ENCODE measurements at regions not wholly inside any gene's neighbourhood (a gene's known extent, or its start where the extent isn't known, plus 50 kb on each side); places are given as distances from the start of the nearest gene placed in this dataset.

DNA sequence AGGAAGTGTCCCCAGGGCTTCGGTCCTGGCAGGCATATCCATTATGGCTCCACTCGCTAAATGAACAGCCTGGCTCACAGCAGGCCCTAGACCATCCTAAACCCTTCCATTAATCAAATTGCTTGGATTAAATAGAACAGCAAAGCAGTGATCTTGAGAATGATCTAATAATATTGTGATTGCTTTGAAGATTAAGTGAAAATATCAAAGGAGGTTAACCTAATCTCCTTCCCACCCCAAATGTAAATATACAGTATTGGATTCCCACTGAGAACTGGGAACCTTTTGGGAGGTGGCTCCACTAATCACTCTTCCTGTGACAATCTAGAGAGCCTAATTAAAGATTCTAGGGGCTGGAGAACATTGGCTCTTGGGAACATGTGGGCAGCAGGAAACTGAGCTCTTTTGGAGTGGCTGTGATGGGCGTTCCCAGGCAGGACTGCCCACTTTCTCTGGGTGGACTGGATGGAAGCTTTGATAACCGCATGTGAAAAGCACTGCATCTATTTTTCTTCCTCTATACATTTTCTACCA, 68.3 kb upstream of the FRMD1 start:
- CTCF ChIA-PET: no interaction called here
- H3K9me3 ChIP-seq (ENCODE audit: control insufficient read depth in 1 of 2, insufficient read depth in 1 of 2, low read depth in 1 of 2, low read length in 2 of 2): no peaks in the 10 kb centered on the region
- no peak overlapping the region for H3K4me3 ChIP-seq (replicated peaks in 1 of 2; ENCODE audit: low read depth in 1 of 2, low read length in 2 of 2)
- no peaks in the 10 kb centered on the region for H3K79me2 ChIP-seq (ENCODE audit: insufficient read depth, low read length)
- H3K9ac ChIP-seq (ENCODE audit: low read length): no peak overlapping the region
- no peaks in the 10 kb centered on the region for H3K36me3 ChIP-seq (ENCODE audit: control insufficient read depth in 1 of 2, insufficient read depth in 2 of 2, low read length in 2 of 2)
- RAD21 ChIA-PET (ENCODE audit: low non-redundant PET in 1 of 2, low total read pairs in 2 of 2, uncharacterized antibody in 2 of 2, unreplicated experiment in 2 of 2): no interaction called here
- no peak for DNase-seq (ENCODE audit: low read depth, low spot score)
- no peaks in the 10 kb centered on the region for H4K20me1 ChIP-seq (ENCODE audit: insufficient read depth)
- H2AFZ ChIP-seq (ENCODE audit: low read depth, low read length, poor library complexity, severe bottlenecking): no peak overlapping the region
- TF ChIP-seq YY1 (IDR thresholded peaks at IDR 0.05; ENCODE audit: extremely low read depth, insufficient replicate concordance, low read depth, low read length): no peak
- TF ChIP-seq SRF (IDR thresholded peaks at IDR 0.05; ENCODE audit: low read depth): no peak
- TF ChIP-seq EGR1 (IDR thresholded peaks at IDR 0.05; ENCODE audit: low read depth): no peak
- no peak for TF ChIP-seq CEBPB (IDR thresholded peaks at IDR 0.05; ENCODE audit: low read depth)
- TF ChIP-seq EZH2 (IDR thresholded peaks at IDR 0.05): no peak
- TF ChIP-seq, protein P1, sequence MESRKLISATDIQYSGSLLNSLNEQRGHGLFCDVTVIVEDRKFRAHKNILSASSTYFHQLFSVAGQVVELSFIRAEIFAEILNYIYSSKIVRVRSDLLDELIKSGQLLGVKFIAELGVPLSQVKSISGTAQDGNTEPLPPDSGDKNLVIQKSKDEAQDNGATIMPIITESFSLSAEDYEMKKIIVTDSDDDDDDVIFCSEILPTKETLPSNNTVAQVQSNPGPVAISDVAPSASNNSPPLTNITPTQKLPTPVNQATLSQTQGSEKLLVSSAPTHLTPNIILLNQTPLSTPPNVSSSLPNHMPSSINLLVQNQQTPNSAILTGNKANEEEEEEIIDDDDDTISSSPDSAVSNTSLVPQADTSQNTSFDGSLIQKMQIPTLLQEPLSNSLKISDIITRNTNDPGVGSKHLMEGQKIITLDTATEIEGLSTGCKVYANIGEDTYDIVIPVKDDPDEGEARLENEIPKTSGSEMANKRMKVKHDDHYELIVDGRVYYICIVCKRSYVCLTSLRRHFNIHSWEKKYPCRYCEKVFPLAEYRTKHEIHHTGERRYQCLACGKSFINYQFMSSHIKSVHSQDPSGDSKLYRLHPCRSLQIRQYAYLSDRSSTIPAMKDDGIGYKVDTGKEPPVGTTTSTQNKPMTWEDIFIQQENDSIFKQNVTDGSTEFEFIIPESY (IDR thresholded peaks at IDR 0.05; ENCODE audit: extremely low read depth, insufficient replicate concordance, low read length): no peak
- no peak for TF ChIP-seq ZNF274 (IDR thresholded peaks at IDR 0.05; ENCODE audit: low read depth, low read length)
- TF ChIP-seq, protein P2, sequence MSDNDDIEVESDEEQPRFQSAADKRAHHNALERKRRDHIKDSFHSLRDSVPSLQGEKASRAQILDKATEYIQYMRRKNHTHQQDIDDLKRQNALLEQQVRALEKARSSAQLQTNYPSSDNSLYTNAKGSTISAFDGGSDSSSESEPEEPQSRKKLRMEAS (IDR thresholded peaks at IDR 0.05): no peak
- TF ChIP-seq SIN3A (IDR thresholded peaks at IDR 0.05; ENCODE audit: low read depth): no peak
- no peak for TF ChIP-seq EZH2phosphoT487 (IDR thresholded peaks at IDR 0.05; ENCODE audit: borderline replicate concordance)
- no peak for TF ChIP-seq JUND (IDR thresholded peaks at IDR 0.05)
- TF ChIP-seq CBX3 (IDR thresholded peaks at IDR 0.05; ENCODE audit: low read depth): no peak
- TF ChIP-seq, protein P3, sequence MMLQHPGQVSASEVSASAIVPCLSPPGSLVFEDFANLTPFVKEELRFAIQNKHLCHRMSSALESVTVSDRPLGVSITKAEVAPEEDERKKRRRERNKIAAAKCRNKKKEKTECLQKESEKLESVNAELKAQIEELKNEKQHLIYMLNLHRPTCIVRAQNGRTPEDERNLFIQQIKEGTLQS (IDR thresholded peaks at IDR 0.05): no peak
- TF ChIP-seq RAD21 (IDR thresholded peaks at IDR 0.05; ENCODE audit: low read depth): no peak
- TF ChIP-seq, protein P4, sequence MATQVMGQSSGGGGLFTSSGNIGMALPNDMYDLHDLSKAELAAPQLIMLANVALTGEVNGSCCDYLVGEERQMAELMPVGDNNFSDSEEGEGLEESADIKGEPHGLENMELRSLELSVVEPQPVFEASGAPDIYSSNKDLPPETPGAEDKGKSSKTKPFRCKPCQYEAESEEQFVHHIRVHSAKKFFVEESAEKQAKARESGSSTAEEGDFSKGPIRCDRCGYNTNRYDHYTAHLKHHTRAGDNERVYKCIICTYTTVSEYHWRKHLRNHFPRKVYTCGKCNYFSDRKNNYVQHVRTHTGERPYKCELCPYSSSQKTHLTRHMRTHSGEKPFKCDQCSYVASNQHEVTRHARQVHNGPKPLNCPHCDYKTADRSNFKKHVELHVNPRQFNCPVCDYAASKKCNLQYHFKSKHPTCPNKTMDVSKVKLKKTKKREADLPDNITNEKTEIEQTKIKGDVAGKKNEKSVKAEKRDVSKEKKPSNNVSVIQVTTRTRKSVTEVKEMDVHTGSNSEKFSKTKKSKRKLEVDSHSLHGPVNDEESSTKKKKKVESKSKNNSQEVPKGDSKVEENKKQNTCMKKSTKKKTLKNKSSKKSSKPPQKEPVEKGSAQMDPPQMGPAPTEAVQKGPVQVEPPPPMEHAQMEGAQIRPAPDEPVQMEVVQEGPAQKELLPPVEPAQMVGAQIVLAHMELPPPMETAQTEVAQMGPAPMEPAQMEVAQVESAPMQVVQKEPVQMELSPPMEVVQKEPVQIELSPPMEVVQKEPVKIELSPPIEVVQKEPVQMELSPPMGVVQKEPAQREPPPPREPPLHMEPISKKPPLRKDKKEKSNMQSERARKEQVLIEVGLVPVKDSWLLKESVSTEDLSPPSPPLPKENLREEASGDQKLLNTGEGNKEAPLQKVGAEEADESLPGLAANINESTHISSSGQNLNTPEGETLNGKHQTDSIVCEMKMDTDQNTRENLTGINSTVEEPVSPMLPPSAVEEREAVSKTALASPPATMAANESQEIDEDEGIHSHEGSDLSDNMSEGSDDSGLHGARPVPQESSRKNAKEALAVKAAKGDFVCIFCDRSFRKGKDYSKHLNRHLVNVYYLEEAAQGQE (IDR thresholded peaks at IDR 0.05; ENCODE audit: low read depth): no peak
- TF ChIP-seq POLR2AphosphoS5 (IDR thresholded peaks at IDR 0.05; ENCODE audit: low read depth, low read length): no peak
- no peak for TF ChIP-seq POLR2A (IDR thresholded peaks at IDR 0.05; ENCODE audit: borderline replicate concordance, extremely low read depth, insufficient read depth, insufficient read length)
- TF ChIP-seq TCF7L2 (IDR thresholded peaks at IDR 0.05; ENCODE audit: borderline replicate concordance, extremely low read depth, insufficient read depth, insufficient read length): no peak
- TF ChIP-seq ELF1 (IDR thresholded peaks at IDR 0.05; ENCODE audit: borderline replicate concordance, low read depth): no peak
- no peak overlapping the region for H3K4me2 ChIP-seq (ENCODE audit: low read length)
- no TSS peak for BruUV-seq (replicated peaks)
- no peaks in the 10 kb centered on the region for H3K4me1 ChIP-seq (ENCODE audit: control insufficient read depth in 1 of 2, insufficient read depth in 2 of 2, low read length in 2 of 2)
- no peak overlapping the region for H3K27ac ChIP-seq (ENCODE audit: low read depth, low read length)
- H3K9me2 ChIP-seq (ENCODE audit: insufficient read depth): no peaks in the 10 kb centered on the region
- no peak for ATAC-seq
- intact Hi-C loops (cut with micrococcal nuclease): no loop called here
- H3K27me3 ChIP-seq (ENCODE audit: insufficient read depth, low read length): peaks cover 51% of the 10 kb centered on the region
- POLR2A ChIA-PET: no interaction called here
